Hepatocyte (in vitro differentiated cells): ENCODE measurements at regions not wholly inside any gene's neighbourhood (a gene's known extent, or its start where the extent isn't known, plus 50 kb on each side); places are given as distances from the start of the nearest gene placed in this dataset.

Experiments used
- DNase-seq: peaks from one replicate; pipeline ENCODE4 v3.0.0-alpha.2; 2016; ENCODE audit warnings: low spot score
- H2AFZ ChIP-seq: fragments of 200-600 bp; sonication (generic); 2 replicates; pipeline ENCODE4 v1.6.0; 2016; ENCODE audit warnings: antibody characterized with exemption, mild to moderate bottlenecking
- H3K27ac ChIP-seq: fragments of 200-600 bp; sonication (generic); 2 replicates; pipeline ENCODE4 v1.5.1; 2016; ENCODE audit warnings: mild to moderate bottlenecking
- H3K27me3 ChIP-seq: fragments of 200-600 bp; sonication (generic); 2 replicates; pipeline ENCODE4 v1.6.1; 2016
- H3K36me3 ChIP-seq: fragments of 200-600 bp; sonication (generic); replicated peaks from 2 replicates; pipeline ENCODE4 v1.5.1; 2016; ENCODE audit warnings: low read depth; ENCODE audit not compliant: insufficient read depth
- H3K4me1 ChIP-seq: fragments of 200-600 bp; sonication (generic); 2 replicates; pipeline ENCODE4 v1.5.1; 2016; ENCODE audit warnings: mild to moderate bottlenecking, moderate library complexity; ENCODE audit not compliant: insufficient read depth
- H3K4me2 ChIP-seq: fragments of 200-600 bp; sonication (generic); 2 replicates; pipeline ENCODE4 v1.6.0; 2016
- H3K4me3 ChIP-seq: fragments of 200-600 bp; sonication (generic); 2 replicates; pipeline ENCODE4 v1.5.1; 2016; ENCODE audit warnings: mild to moderate bottlenecking
- H3K79me2 ChIP-seq: fragments of 200-600 bp; sonication (generic); 2 replicates; pipeline ENCODE4 v1.6.0; 2017; ENCODE audit warnings: mild to moderate bottlenecking
- H3K9me2 ChIP-seq: fragments of 200-600 bp; sonication (generic); replicated peaks from 2 replicates; pipeline ENCODE4 v1.6.0; 2017; ENCODE audit warnings: mild to moderate bottlenecking; ENCODE audit not compliant: insufficient read depth
- H3K9me3 ChIP-seq: fragments of 200-600 bp; sonication (generic); 2 replicates; pipeline ENCODE4 v1.5.1; 2016; ENCODE audit warnings: low read depth, mild to moderate bottlenecking
- H4K20me1 ChIP-seq: fragments of 200-600 bp; sonication (generic); 2 replicates; pipeline ENCODE4 v1.6.0; 2016; ENCODE audit warnings: mild to moderate bottlenecking; ENCODE audit not compliant: insufficient read depth, poor library complexity, severe bottlenecking
- CTCF ChIP-seq: fragments of 200-600 bp; sonication (generic); IDR thresholded peaks from 2 replicates; pipeline ENCODE4 v1.5.1; 2016; ENCODE audit warnings: antibody characterized with exemption, mild to moderate bottlenecking; ENCODE audit not compliant: poor library complexity
- EZH2 ChIP-seq: fragments of 200-600 bp; sonication (generic); IDR thresholded peaks from 2 replicates; pipeline ENCODE4 v1.6.1; 2016; ENCODE audit warnings: antibody characterized with exemption, mild to moderate bottlenecking, borderline replicate concordance
- EZH2phosphoT487 ChIP-seq: fragments of 200-600 bp; sonication (generic); IDR thresholded peaks from one replicate; pipeline ENCODE4 v1.6.1; 2018; ENCODE audit warnings: antibody characterized with exemption, mild to moderate bottlenecking, low read depth, moderate library complexity; ENCODE audit not compliant: unreplicated experiment, severe bottlenecking
- WGBS: methylation state at CpG from one replicate; pipeline ENCODE4 v1.1.6; 2016; ENCODE audit warnings: low lambda C conversion rate; ENCODE audit errors: missing lambda C conversion rate; 5-methylcytosine and 5-hydroxymethylcytosine counted together

- Histone ChIP-seq H3K9me3 (no peaks in the 10 kb centered on the region), H3K27me3 (no peaks in the 10 kb centered on the region), H4K20me1 (no peaks in the 10 kb centered on the region), H2AFZ (no peak overlapping the region), H3K79me2 (no peaks in the 10 kb centered on the region), H3K36me3 (no peaks in the 10 kb centered on the region), H3K4me3 (no peak overlapping the region), H3K9me2 (no peaks in the 10 kb centered on the region), H3K4me1 (no peaks in the 10 kb centered on the region), H3K27ac (no peak overlapping the region), H3K4me2 (no peak overlapping the region)
- 91% methylated on average over 26 of the region's 26 CpGs for WGBS
- TF ChIP-seq CTCF (no peak), EZH2 (no peak), EZH2phosphoT487 (no peak)
- no peak for DNase-seq
Observed at GRCh38 chr16:11422381-11423314, 77.4 kb downstream of the RMI2 start.

- Histone ChIP-seq H3K4me1 (no peaks in the 10 kb centered on the region), H3K9me2 (no peaks in the 10 kb centered on the region), H2AFZ (no peak overlapping the region), H3K4me2 (no peak overlapping the region), H3K27ac (no peak overlapping the region), H4K20me1 (no peaks in the 10 kb centered on the region), H3K9me3 (no peaks in the 10 kb centered on the region), H3K36me3 (no peaks in the 10 kb centered on the region), H3K79me2 (no peaks in the 10 kb centered on the region), H3K27me3 (no peaks in the 10 kb centered on the region), H3K4me3 (no peak overlapping the region)
- TF ChIP-seq EZH2phosphoT487, result no peak
- TF ChIP-seq EZH2, result no peak
- TF ChIP-seq CTCF, result no peak
- WGBS, result 90% methylated on average over 23 of the region's 24 CpGs
- DNase-seq, result no peak
Observed at GRCh38 chr16:11423315-11424117, 78.3 kb downstream of the RMI2 start.

GRCh38 chr16:11424118-11424460, 78.8 kb downstream of the RMI2 start:
- H3K4me3 ChIP-seq, result no peak overlapping the region
- 96% methylated on average over 15 of the region's 15 CpGs for WGBS
- no peak for DNase-seq

GRCh38 chr16:11425140-11425539, 79.9 kb downstream of the RMI2 start:
- Histone ChIP-seq H2AFZ (no peak overlapping the region), H3K9me2 (no peaks in the 10 kb centered on the region), H3K4me2 (no peak overlapping the region), H3K27ac (no peak overlapping the region), H3K79me2 (no peaks in the 10 kb centered on the region), H3K4me3 (no peak overlapping the region), H3K9me3 (no peaks in the 10 kb centered on the region), H3K4me1 (no peaks in the 10 kb centered on the region), H3K27me3 (no peaks in the 10 kb centered on the region), H4K20me1 (no peaks in the 10 kb centered on the region), H3K36me3 (no peaks in the 10 kb centered on the region)
- WGBS, result 87% methylated on average over 13 of the region's 14 CpGs
- TF ChIP-seq CTCF (no peak), EZH2phosphoT487 (no peak), EZH2 (no peak)
- no peak for DNase-seq

More at GRCh38 chr16:11424118-11424460, 78.8 kb downstream of the RMI2 start:
- Histone ChIP-seq H3K36me3 (no peaks in the 10 kb centered on the region), H2AFZ (no peak overlapping the region), H3K4me1 (no peaks in the 10 kb centered on the region), H3K27ac (no peak overlapping the region), H3K4me2 (no peak overlapping the region), H3K79me2 (no peaks in the 10 kb centered on the region), H3K9me2 (no peaks in the 10 kb centered on the region), H3K27me3 (no peaks in the 10 kb centered on the region), H3K9me3 (no peaks in the 10 kb centered on the region), H4K20me1 (no peaks in the 10 kb centered on the region)
- no peak for TF ChIP-seq EZH2phosphoT487
